GM23338 (cell line): ENCODE measurements at regions not wholly inside any gene's neighbourhood (a gene's known extent, or its start where the extent isn't known, plus 50 kb on each side); places are given as distances from the start of the nearest gene placed in this dataset.

Experiments used
- CREB1 ChIP-seq: fragments of 250-450 bp; sonication (Bioruptor Pico); IDR thresholded peaks from 2 replicates; pipeline ENCODE4 v1.5.0; 2020; ENCODE audit warnings: low read depth, mild to moderate bottlenecking, moderate library complexity
- EZH2 ChIP-seq: fragments of 200-600 bp; sonication (generic); IDR thresholded peaks from one replicate; pipeline ENCODE4 v1.8.0; 2017; ENCODE audit warnings: antibody characterized with exemption, mild to moderate bottlenecking, low read depth; ENCODE audit not compliant: unreplicated experiment
- EZH2phosphoT487 ChIP-seq: fragments of 200-600 bp; sonication (generic); IDR thresholded peaks from one replicate; pipeline ENCODE4 v1.8.1; 2018; ENCODE audit warnings: antibody characterized with exemption; ENCODE audit not compliant: unreplicated experiment
- JUNB ChIP-seq: IDR thresholded peaks from one replicate; pipeline ENCODE4 v1.6.1; 2016; ENCODE audit warnings: antibody characterized with exemption; ENCODE audit not compliant: unreplicated experiment
- NANOG ChIP-seq: IDR thresholded peaks from 2 replicates; pipeline ENCODE4 v1.6.1; 2016; ENCODE audit warnings: antibody characterized with exemption, borderline replicate concordance
- POLR2AphosphoS5 ChIP-seq: IDR thresholded peaks from 2 replicates; pipeline ENCODE4 v1.6.1; 2016; ENCODE audit warnings: antibody characterized with exemption, low read depth
- REST ChIP-seq: IDR thresholded peaks from one replicate; pipeline ENCODE4 v1.6.1; 2018; ENCODE audit warnings: antibody characterized with exemption; ENCODE audit not compliant: unreplicated experiment
- STAT1 ChIP-seq: IDR thresholded peaks from one replicate; pipeline ENCODE4 v1.6.1; 2016; ENCODE audit warnings: antibody characterized with exemption; ENCODE audit not compliant: unreplicated experiment
- ZNF114 ChIP-seq: fragments of 250-450 bp; sonication (Bioruptor Pico); IDR thresholded peaks from 2 replicates; pipeline ENCODE4 v1.5.0; 2020; ENCODE audit warnings: mild to moderate bottlenecking, moderate library complexity
- ZNF331 ChIP-seq: fragments of 250-450 bp; sonication (Bioruptor Pico); IDR thresholded peaks from 2 replicates; pipeline ENCODE4 v1.5.0; 2020; ENCODE audit warnings: low read depth, mild to moderate bottlenecking, moderate library complexity
- TF ChIP-seq, protein P1 (sequence below), 2 experiments: fragments of 200-600 bp in 1 of 2; sonication (generic) in 1 of 2; conservative IDR thresholded peaks; 2 replicates each; pipeline versions ENCODE4 v1.5.1 to v1.6.1; 2016 to 2017; ENCODE audit warnings: antibody characterized with exemption in 2 of 2, low read depth in 2 of 2, mild to moderate bottlenecking in 2 of 2, moderate library complexity in 1 of 2
- TF ChIP-seq, protein P2 (sequence below): IDR thresholded peaks from 2 replicates; pipeline ENCODE4 v1.6.1; 2016; ENCODE audit warnings: antibody characterized with exemption
- TF ChIP-seq, protein P3 (sequence below): fragments of 250-450 bp; sonication (Bioruptor Pico); IDR thresholded peaks from 2 replicates; pipeline ENCODE4 v1.5.0; 2020; ENCODE audit warnings: mild to moderate bottlenecking, moderate library complexity

- TF ChIP-seq, protein P1, sequence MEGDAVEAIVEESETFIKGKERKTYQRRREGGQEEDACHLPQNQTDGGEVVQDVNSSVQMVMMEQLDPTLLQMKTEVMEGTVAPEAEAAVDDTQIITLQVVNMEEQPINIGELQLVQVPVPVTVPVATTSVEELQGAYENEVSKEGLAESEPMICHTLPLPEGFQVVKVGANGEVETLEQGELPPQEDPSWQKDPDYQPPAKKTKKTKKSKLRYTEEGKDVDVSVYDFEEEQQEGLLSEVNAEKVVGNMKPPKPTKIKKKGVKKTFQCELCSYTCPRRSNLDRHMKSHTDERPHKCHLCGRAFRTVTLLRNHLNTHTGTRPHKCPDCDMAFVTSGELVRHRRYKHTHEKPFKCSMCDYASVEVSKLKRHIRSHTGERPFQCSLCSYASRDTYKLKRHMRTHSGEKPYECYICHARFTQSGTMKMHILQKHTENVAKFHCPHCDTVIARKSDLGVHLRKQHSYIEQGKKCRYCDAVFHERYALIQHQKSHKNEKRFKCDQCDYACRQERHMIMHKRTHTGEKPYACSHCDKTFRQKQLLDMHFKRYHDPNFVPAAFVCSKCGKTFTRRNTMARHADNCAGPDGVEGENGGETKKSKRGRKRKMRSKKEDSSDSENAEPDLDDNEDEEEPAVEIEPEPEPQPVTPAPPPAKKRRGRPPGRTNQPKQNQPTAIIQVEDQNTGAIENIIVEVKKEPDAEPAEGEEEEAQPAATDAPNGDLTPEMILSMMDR (conservative IDR thresholded peaks at IDR 0.05; ENCODE audit: low read depth in 2 of 2): no peak
- TF ChIP-seq CREB1 (CRISPR knock-in tag): no peak
- no peak for TF ChIP-seq NANOG
- TF ChIP-seq EZH2: no peak
- no peak for TF ChIP-seq POLR2AphosphoS5
- no peak for TF ChIP-seq EZH2phosphoT487
- no peak for TF ChIP-seq ZNF331
- TF ChIP-seq REST: no peak
- TF ChIP-seq, protein P2, sequence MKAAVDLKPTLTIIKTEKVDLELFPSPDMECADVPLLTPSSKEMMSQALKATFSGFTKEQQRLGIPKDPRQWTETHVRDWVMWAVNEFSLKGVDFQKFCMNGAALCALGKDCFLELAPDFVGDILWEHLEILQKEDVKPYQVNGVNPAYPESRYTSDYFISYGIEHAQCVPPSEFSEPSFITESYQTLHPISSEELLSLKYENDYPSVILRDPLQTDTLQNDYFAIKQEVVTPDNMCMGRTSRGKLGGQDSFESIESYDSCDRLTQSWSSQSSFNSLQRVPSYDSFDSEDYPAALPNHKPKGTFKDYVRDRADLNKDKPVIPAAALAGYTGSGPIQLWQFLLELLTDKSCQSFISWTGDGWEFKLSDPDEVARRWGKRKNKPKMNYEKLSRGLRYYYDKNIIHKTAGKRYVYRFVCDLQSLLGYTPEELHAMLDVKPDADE: no peak
- no peak for TF ChIP-seq ZNF114 (CRISPR knock-in tag)
- no peak for TF ChIP-seq JUNB
- no peak for TF ChIP-seq STAT1
- TF ChIP-seq, protein P3, sequence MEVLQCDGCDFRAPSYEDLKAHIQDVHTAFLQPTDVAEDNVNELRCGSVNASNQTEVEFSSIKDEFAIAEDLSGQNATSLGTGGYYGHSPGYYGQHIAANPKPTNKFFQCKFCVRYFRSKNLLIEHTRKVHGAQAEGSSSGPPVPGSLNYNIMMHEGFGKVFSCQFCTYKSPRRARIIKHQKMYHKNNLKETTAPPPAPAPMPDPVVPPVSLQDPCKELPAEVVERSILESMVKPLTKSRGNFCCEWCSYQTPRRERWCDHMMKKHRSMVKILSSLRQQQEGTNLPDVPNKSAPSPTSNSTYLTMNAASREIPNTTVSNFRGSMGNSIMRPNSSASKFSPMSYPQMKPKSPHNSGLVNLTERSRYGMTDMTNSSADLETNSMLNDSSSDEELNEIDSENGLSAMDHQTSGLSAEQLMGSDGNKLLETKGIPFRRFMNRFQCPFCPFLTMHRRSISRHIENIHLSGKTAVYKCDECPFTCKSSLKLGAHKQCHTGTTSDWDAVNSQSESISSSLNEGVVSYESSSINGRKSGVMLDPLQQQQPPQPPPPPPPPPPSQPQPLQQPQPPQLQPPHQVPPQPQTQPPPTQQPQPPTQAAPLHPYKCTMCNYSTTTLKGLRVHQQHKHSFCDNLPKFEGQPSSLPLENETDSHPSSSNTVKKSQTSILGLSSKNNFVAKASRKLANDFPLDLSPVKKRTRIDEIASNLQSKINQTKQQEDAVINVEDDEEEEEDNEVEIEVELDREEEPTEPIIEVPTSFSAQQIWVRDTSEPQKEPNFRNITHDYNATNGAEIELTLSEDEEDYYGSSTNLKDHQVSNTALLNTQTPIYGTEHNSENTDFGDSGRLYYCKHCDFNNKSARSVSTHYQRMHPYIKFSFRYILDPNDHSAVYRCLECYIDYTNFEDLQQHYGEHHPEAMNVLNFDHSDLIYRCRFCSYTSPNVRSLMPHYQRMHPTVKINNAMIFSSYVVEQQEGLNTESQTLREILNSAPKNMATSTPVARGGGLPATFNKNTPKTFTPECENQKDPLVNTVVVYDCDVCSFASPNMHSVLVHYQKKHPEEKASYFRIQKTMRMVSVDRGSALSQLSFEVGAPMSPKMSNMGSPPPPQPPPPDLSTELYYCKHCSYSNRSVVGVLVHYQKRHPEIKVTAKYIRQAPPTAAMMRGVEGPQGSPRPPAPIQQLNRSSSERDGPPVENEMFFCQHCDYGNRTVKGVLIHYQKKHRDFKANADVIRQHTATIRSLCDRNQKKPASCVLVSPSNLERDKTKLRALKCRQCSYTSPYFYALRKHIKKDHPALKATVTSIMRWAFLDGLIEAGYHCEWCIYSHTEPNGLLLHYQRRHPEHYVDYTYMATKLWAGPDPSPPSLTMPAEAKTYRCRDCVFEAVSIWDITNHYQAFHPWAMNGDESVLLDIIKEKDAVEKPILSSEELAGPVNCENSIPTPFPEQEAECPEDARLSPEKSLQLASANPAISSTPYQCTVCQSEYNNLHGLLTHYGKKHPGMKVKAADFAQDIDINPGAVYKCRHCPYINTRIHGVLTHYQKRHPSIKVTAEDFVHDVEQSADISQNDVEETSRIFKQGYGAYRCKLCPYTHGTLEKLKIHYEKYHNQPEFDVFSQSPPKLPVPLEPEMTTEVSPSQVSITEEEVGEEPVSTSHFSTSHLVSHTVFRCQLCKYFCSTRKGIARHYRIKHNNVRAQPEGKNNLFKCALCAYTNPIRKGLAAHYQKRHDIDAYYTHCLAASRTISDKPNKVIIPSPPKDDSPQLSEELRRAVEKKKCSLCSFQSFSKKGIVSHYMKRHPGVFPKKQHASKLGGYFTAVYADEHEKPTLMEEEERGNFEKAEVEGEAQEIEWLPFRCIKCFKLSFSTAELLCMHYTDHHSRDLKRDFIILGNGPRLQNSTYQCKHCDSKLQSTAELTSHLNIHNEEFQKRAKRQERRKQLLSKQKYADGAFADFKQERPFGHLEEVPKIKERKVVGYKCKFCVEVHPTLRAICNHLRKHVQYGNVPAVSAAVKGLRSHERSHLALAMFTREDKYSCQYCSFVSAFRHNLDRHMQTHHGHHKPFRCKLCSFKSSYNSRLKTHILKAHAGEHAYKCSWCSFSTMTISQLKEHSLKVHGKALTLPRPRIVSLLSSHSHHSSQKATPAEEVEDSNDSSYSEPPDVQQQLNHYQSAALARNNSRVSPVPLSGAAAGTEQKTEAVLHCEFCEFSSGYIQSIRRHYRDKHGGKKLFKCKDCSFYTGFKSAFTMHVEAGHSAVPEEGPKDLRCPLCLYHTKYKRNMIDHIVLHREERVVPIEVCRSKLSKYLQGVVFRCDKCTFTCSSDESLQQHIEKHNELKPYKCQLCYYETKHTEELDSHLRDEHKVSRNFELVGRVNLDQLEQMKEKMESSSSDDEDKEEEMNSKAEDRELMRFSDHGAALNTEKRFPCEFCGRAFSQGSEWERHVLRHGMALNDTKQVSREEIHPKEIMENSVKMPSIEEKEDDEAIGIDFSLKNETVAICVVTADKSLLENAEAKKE (CRISPR knock-in tag): no peak
Measured at GRCh38 chr13:102452836-102453235, 51.0 kb upstream of the FGF14 start.
